A673 (cell line): ENCODE measurements at regions not wholly inside any gene's neighbourhood (a gene's known extent, or its start where the extent isn't known, plus 50 kb on each side); places are given as distances from the start of the nearest gene placed in this dataset.

Source experiments
- EZH2 ChIP-seq: fragments of 200-600 bp; sonication (generic); IDR thresholded peaks from 2 replicates; pipeline ENCODE4 v1.6.1; 2017; ENCODE audit warnings: borderline replicate concordance, low read depth, mild to moderate bottlenecking, mixed read lengths, antibody characterized with exemption, low read length; ENCODE audit not compliant: poor library complexity, severe bottlenecking
- TF ChIP-seq, protein P1 (sequence below): fragments of 300-800, 200-600 bp; sonication (generic); conservative IDR thresholded peaks from 2 replicates; pipeline ENCODE4 v1.5.1; 2017; ENCODE audit warnings: low read depth, mild to moderate bottlenecking, antibody characterized with exemption, low read length, moderate library complexity, mixed read lengths

DNA sequence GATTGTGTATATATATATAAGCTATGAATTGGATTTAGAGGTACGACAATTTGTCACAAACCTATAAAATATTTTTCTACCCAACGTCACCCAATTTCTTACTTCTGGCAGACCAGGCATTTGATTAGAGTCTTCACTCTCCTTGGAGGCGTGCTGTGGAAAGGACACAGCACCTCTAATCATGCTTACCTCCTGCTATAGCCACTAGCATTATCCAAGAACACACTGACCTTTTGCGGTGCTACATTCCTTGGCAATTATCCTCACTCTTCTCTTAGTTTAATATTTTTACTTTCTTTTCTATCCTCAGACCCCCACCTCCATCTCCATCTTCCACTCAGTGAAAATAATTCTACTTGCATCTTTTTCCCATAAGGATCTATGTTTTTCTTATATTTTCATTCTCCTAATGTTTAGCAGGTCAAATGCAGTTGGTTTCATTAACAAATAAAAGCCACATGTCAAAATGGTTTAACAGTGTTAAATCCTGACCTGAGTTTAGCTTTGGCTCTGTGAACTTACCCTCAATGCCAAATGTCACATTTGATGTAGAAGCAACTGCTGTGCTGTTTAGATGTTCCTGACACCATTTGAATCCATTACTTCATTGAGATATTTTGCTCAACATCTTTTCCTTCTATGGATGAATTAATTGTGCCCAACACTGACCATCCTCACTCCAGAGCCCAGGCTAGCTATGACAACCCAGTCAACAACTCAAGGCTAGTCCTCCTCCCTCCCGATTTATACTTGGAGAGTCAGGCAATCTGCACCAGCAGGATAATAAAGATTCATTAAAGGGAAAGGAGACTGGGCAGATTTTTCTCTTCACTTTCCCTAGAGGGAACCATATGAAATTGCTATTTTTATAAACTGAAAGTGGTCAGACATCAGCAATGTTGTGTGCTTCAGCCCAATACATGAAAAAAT, 240.5 kb downstream of the MREG start:
- TF ChIP-seq, protein P1, sequence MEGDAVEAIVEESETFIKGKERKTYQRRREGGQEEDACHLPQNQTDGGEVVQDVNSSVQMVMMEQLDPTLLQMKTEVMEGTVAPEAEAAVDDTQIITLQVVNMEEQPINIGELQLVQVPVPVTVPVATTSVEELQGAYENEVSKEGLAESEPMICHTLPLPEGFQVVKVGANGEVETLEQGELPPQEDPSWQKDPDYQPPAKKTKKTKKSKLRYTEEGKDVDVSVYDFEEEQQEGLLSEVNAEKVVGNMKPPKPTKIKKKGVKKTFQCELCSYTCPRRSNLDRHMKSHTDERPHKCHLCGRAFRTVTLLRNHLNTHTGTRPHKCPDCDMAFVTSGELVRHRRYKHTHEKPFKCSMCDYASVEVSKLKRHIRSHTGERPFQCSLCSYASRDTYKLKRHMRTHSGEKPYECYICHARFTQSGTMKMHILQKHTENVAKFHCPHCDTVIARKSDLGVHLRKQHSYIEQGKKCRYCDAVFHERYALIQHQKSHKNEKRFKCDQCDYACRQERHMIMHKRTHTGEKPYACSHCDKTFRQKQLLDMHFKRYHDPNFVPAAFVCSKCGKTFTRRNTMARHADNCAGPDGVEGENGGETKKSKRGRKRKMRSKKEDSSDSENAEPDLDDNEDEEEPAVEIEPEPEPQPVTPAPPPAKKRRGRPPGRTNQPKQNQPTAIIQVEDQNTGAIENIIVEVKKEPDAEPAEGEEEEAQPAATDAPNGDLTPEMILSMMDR, result no peak
- no peak for TF ChIP-seq EZH2
